HG03175 (cell line): ENCODE measurements at regions not wholly inside any gene's neighbourhood (a gene's known extent, or its start where the extent isn't known, plus 50 kb on each side); places are given as distances from the start of the nearest gene placed in this dataset.
"Not testable (repeated sequence)": the region's sequence is repeated elsewhere in the genome, so short reads cannot be mapped to it uniquely, and the experiment has no call there.

Experiments
- ATAC-seq: cut with Tn5 transposase; IDR thresholded peaks from one replicate; pipeline ENCODE4 v1.9.1; 2021; ENCODE audit warnings: mild to moderate bottlenecking, moderate library complexity; ENCODE audit not compliant: unreplicated experiment

GRCh38 chr15:69879963-69880362 is 217.8 kb downstream of the TLE3 start:
- not testable (repeated sequence) for ATAC-seq

GRCh38 chr15:69880571-69881301 is 217.0 kb downstream of the TLE3 start:
- ATAC-seq, result no peak

- ATAC-seq, result no peak
These were observed 216.4 kb downstream of the TLE3 start for GRCh38 chr15:69881302-69881670.

GRCh38 chr15:69881766-69882165 is 216.0 kb downstream of the TLE3 start:
- peak; percentile 63 for ATAC-seq

GRCh38 chr15:69883306-69883705 is 214.4 kb downstream of the TLE3 start:
- ATAC-seq, result no peak

GRCh38 chr15:69885173-69885955 is 212.4 kb downstream of the TLE3 start:
- ATAC-seq, result no peak

GRCh38 chr15:69887009-69887408 is 210.7 kb downstream of the TLE3 start:
- ATAC-seq, result no peak

GRCh38 chr15:69887553-69887952 is 210.2 kb downstream of the TLE3 start:
- no peak for ATAC-seq

GRCh38 chr15:69888406-69888805 is 209.3 kb downstream of the TLE3 start:
- ATAC-seq, result no peak

- ATAC-seq, result no peak
These were observed 206.6 kb downstream of the TLE3 start for GRCh38 chr15:69891070-69891536.

GRCh38 chr15:69891606-69892005 is 206.1 kb downstream of the TLE3 start:
- ATAC-seq, result no peak

- no peak for ATAC-seq
These were observed 205.4 kb downstream of the TLE3 start for GRCh38 chr15:69892351-69892750.

- no peak for ATAC-seq
These were observed 204.6 kb downstream of the TLE3 start for GRCh38 chr15:69893086-69893485.

GRCh38 chr15:69893863-69894262 is 203.9 kb downstream of the TLE3 start:
- ATAC-seq, result no peak

GRCh38 chr15:69895202-69895601 is 202.5 kb downstream of the TLE3 start:
- no peak for ATAC-seq

- no peak for ATAC-seq
These were observed 201.1 kb downstream of the TLE3 start for GRCh38 chr15:69896606-69897005.

GRCh38 chr15:69897061-69897460 is 200.7 kb downstream of the TLE3 start:
- no peak for ATAC-seq

GRCh38 chr15:69897471-69898237 is 200.1 kb downstream of the TLE3 start:
- ATAC-seq, result no peak

- ATAC-seq, result no peak
These were observed 199.5 kb downstream of the TLE3 start for GRCh38 chr15:69898243-69898642.

GRCh38 chr15:69902414-69903062 is 195.2 kb downstream of the TLE3 start:
- no peak for ATAC-seq
